GM23338 (cell line): ENCODE measurements at regions not wholly inside any gene's neighbourhood (a gene's known extent, or its start where the extent isn't known, plus 50 kb on each side); places are given as distances from the start of the nearest gene placed in this dataset.

Experiments used
- ATAC-seq: fragments of 200-7000 bp; cut with Tn5 transposase; 3 replicates; pipeline ENCODE4 v1.9.1; 2020
- DNase-seq: peaks from one replicate; pipeline ENCODE4 v3.0.0-alpha.2; 2015; ENCODE audit warnings: low spot score
- H2AFZ ChIP-seq: fragments of 200-600 bp; sonication (generic); 2 replicates; pipeline ENCODE4 v1.8.0; 2016; ENCODE audit warnings: antibody characterized with exemption, mild to moderate bottlenecking, moderate library complexity
- H3F3A ChIP-seq: fragments of 200-600 bp; sonication (generic); replicated peaks from 2 replicates; pipeline ENCODE4 v1.8.0; 2017; ENCODE audit warnings: antibody characterized with exemption, mixed run types, low read depth
- H3K27ac ChIP-seq: fragments of 200-600 bp; sonication (generic); 2 replicates; pipeline ENCODE4 v1.6.1; 2016; ENCODE audit warnings: low read depth
- H3K27me3 ChIP-seq: fragments of 200-600 bp; sonication (generic); 2 replicates; pipeline ENCODE4 v1.8.0; 2016; ENCODE audit warnings: mild to moderate bottlenecking, mixed run types, moderate library complexity; ENCODE audit not compliant: insufficient read depth
- H3K36me3 ChIP-seq: fragments of 200-600 bp; sonication (generic); 2 replicates; pipeline ENCODE4 v1.8.0; 2016; ENCODE audit warnings: mild to moderate bottlenecking; ENCODE audit not compliant: insufficient read depth
- H3K4me1 ChIP-seq: fragments of 200-600 bp; sonication (generic); 2 replicates; pipeline ENCODE4 v1.8.0; 2016; ENCODE audit warnings: mild to moderate bottlenecking, moderate library complexity; ENCODE audit not compliant: insufficient read depth
- H3K4me2 ChIP-seq: fragments of 200-600 bp; sonication (generic); 2 replicates; pipeline ENCODE4 v1.7.1; 2017; ENCODE audit warnings: mixed run types
- H3K4me3 ChIP-seq: fragments of 200-600 bp; sonication (generic); 2 replicates; pipeline ENCODE4 v1.6.1; 2016; ENCODE audit warnings: mixed run types
- H3K79me2 ChIP-seq: fragments of 200-600 bp; sonication (generic); replicated peaks from 2 replicates; pipeline ENCODE4 v1.8.0; 2017; ENCODE audit warnings: mild to moderate bottlenecking; ENCODE audit not compliant: insufficient read depth
- H3K9me2 ChIP-seq: fragments of 200-600 bp; sonication (generic); 2 replicates; pipeline ENCODE4 v1.8.0; 2017; ENCODE audit not compliant: insufficient read depth
- H4K20me1 ChIP-seq: fragments of 200-600 bp; sonication (generic); replicated peaks from 2 replicates; pipeline ENCODE4 v1.8.0; 2017; ENCODE audit warnings: mild to moderate bottlenecking; ENCODE audit not compliant: insufficient read depth
- H3K27ac Mint-ChIP-seq: 2 replicates; pipeline ENCODE4 v1.8.0; 2020; ENCODE audit warnings: inconsistent platforms, mild to moderate bottlenecking, moderate library complexity, mixed read lengths
- H3K27me3 Mint-ChIP-seq: 3 replicates; pipeline ENCODE4 v1.8.0; 2022; ENCODE audit warnings: low read depth, mild to moderate bottlenecking, moderate library complexity, mixed read lengths, inconsistent platforms; ENCODE audit not compliant: insufficient read depth, poor library complexity
- H3K36me3 Mint-ChIP-seq: 3 replicates; pipeline ENCODE4 v1.8.0; 2021; ENCODE audit warnings: low read depth, mild to moderate bottlenecking, inconsistent platforms, moderate library complexity, mixed read lengths
- H3K4me1 Mint-ChIP-seq: 3 replicates; pipeline ENCODE4 v1.8.0; 2020; ENCODE audit warnings: mild to moderate bottlenecking, inconsistent platforms, mixed read lengths
- H3K4me3 Mint-ChIP-seq: 3 replicates; pipeline ENCODE4 v1.8.0; 2021; ENCODE audit warnings: moderate library complexity, mild to moderate bottlenecking, inconsistent platforms, mixed read lengths
- H3K9me3 Mint-ChIP-seq: 3 replicates; pipeline ENCODE4 v1.8.0; 2020; ENCODE audit warnings: moderate library complexity, mild to moderate bottlenecking, inconsistent platforms, mixed read lengths
- CREB1 ChIP-seq: fragments of 250-450 bp; sonication (Bioruptor Pico); IDR thresholded peaks from 2 replicates; pipeline ENCODE4 v1.5.0; 2020; ENCODE audit warnings: low read depth, mild to moderate bottlenecking, moderate library complexity
- EZH2 ChIP-seq: fragments of 200-600 bp; sonication (generic); IDR thresholded peaks from one replicate; pipeline ENCODE4 v1.8.0; 2017; ENCODE audit warnings: antibody characterized with exemption, mild to moderate bottlenecking, low read depth; ENCODE audit not compliant: unreplicated experiment
- EZH2phosphoT487 ChIP-seq: fragments of 200-600 bp; sonication (generic); IDR thresholded peaks from one replicate; pipeline ENCODE4 v1.8.1; 2018; ENCODE audit warnings: antibody characterized with exemption; ENCODE audit not compliant: unreplicated experiment
- JUNB ChIP-seq: IDR thresholded peaks from one replicate; pipeline ENCODE4 v1.6.1; 2016; ENCODE audit warnings: antibody characterized with exemption; ENCODE audit not compliant: unreplicated experiment
- NANOG ChIP-seq: IDR thresholded peaks from 2 replicates; pipeline ENCODE4 v1.6.1; 2016; ENCODE audit warnings: antibody characterized with exemption, borderline replicate concordance
- POLR2AphosphoS5 ChIP-seq: IDR thresholded peaks from 2 replicates; pipeline ENCODE4 v1.6.1; 2016; ENCODE audit warnings: antibody characterized with exemption, low read depth
- ZNF114 ChIP-seq: fragments of 250-450 bp; sonication (Bioruptor Pico); IDR thresholded peaks from 2 replicates; pipeline ENCODE4 v1.5.0; 2020; ENCODE audit warnings: mild to moderate bottlenecking, moderate library complexity
- ZNF331 ChIP-seq: fragments of 250-450 bp; sonication (Bioruptor Pico); IDR thresholded peaks from 2 replicates; pipeline ENCODE4 v1.5.0; 2020; ENCODE audit warnings: low read depth, mild to moderate bottlenecking, moderate library complexity
- TF ChIP-seq, protein P1 (sequence below), 2 experiments: fragments of 200-600 bp in 1 of 2; sonication (generic) in 1 of 2; conservative IDR thresholded peaks; 2 replicates each; pipeline versions ENCODE4 v1.5.1 to v1.6.1; 2016 to 2017; ENCODE audit warnings: antibody characterized with exemption in 2 of 2, low read depth in 2 of 2, mild to moderate bottlenecking in 2 of 2, moderate library complexity in 1 of 2
- TF ChIP-seq, protein P2 (sequence below): fragments of 250-450 bp; sonication (Bioruptor Pico); IDR thresholded peaks from 2 replicates; pipeline ENCODE4 v1.5.0; 2020; ENCODE audit warnings: mild to moderate bottlenecking, moderate library complexity
- TF ChIP-seq, protein P3 (sequence below): IDR thresholded peaks from 2 replicates; pipeline ENCODE4 v1.6.1; 2016; ENCODE audit warnings: antibody characterized with exemption

DNA sequence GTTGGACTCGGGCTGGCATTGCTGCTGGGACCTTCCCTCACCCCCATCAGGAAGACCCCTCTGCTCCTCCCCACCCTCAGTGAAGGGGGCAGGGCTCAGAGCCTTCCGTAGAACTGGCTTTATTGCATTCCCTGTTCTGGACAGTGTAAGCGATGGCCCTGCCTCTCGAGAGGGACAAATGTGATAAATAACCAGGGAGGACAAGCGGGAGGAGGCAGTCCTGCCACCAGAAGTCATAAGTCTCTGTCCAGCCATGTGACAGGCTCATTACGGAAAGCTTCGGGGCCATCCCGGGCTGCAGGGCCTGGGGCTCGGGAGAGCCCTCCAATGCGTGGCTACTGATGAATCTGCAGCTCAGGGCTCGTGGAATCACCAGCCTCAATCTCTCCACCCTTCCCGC is 58.5 kb upstream of the MDGA1 start:
- Mint-ChIP-seq H3K27ac (no peak overlapping the region), H3K27me3 (peaks cover 79% of the 10 kb centered on the region), H3K36me3 (no peaks in the 10 kb centered on the region), H3K4me3 (no peak overlapping the region), H3K9me3 (no peaks in the 10 kb centered on the region), H3K4me1 (no peaks in the 10 kb centered on the region)
- H3K9me2 ChIP-seq = no peaks in the 10 kb centered on the region
- no peak overlapping the region for H3K4me2 ChIP-seq
- H3K36me3 ChIP-seq = no peaks in the 10 kb centered on the region
- H3F3A ChIP-seq = no peaks in the 10 kb centered on the region
- no peaks in the 10 kb centered on the region for H3K4me1 ChIP-seq
- DNase-seq (no peak), ATAC-seq (no peak)
- H3K79me2 ChIP-seq = no peaks in the 10 kb centered on the region
- H3K27ac ChIP-seq = no peak overlapping the region
- H3K27me3 ChIP-seq = peaks cover 86% of the 10 kb centered on the region
- H2AFZ ChIP-seq = no peak overlapping the region
- TF ChIP-seq, protein P1, sequence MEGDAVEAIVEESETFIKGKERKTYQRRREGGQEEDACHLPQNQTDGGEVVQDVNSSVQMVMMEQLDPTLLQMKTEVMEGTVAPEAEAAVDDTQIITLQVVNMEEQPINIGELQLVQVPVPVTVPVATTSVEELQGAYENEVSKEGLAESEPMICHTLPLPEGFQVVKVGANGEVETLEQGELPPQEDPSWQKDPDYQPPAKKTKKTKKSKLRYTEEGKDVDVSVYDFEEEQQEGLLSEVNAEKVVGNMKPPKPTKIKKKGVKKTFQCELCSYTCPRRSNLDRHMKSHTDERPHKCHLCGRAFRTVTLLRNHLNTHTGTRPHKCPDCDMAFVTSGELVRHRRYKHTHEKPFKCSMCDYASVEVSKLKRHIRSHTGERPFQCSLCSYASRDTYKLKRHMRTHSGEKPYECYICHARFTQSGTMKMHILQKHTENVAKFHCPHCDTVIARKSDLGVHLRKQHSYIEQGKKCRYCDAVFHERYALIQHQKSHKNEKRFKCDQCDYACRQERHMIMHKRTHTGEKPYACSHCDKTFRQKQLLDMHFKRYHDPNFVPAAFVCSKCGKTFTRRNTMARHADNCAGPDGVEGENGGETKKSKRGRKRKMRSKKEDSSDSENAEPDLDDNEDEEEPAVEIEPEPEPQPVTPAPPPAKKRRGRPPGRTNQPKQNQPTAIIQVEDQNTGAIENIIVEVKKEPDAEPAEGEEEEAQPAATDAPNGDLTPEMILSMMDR (conservative IDR thresholded peaks at IDR 0.05; ENCODE audit: low read depth in 2 of 2) = no peak
- TF ChIP-seq ZNF331 = no peak
- TF ChIP-seq JUNB = no peak
- no peak for TF ChIP-seq NANOG
- TF ChIP-seq EZH2 = no peak
- H3K4me3 ChIP-seq = no peak overlapping the region
- H4K20me1 ChIP-seq = no peaks in the 10 kb centered on the region; the same call in 1 of the 2 replicates

DNA sequence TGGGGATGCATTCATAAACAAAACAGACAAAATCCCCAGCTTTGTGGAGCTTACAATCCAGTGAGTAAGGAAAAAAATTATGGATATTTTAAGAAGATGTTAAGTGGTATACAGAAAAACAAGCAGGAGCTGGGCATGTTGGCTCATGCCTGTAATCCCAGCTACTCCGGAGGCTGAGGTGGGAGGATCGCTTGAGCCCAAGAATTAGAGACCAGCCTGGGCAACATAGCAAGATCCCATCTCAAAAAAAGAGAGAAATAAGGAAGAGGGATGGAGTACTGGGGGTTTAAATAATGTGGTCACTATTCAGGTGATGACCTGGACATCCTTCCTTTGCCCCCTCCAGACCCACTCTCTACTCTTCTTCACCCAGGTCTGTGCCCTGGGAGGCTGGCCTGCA is 55.0 kb upstream of the MDGA1 start:
- no peak overlapping the region for H3K27ac Mint-ChIP-seq
- H3K4me1 Mint-ChIP-seq = peaks cover 14% of the 10 kb centered on the region
- H3K36me3 ChIP-seq = no peaks in the 10 kb centered on the region
- no peak for DNase-seq
- peaks cover 66% of the 10 kb centered on the region for H3K27me3 Mint-ChIP-seq
- no peaks in the 10 kb centered on the region; the same call in 2 of the 3 replicates for H3K9me3 Mint-ChIP-seq
- H3K27me3 ChIP-seq = peaks cover 55% of the 10 kb centered on the region
- ATAC-seq = no peak
- H3K4me1 ChIP-seq = peaks cover 7% of the 10 kb centered on the region; the same call in 1 of the 2 replicates
- H3K79me2 ChIP-seq = no peaks in the 10 kb centered on the region
- H2AFZ ChIP-seq = no peak overlapping the region
- H3K4me3 Mint-ChIP-seq = no peak overlapping the region
- H3F3A ChIP-seq = no peaks in the 10 kb centered on the region
- no peaks in the 10 kb centered on the region for H3K36me3 Mint-ChIP-seq
- H3K9me2 ChIP-seq = no peaks in the 10 kb centered on the region
- H3K4me2 ChIP-seq = no peak overlapping the region
- H4K20me1 ChIP-seq = no peaks in the 10 kb centered on the region; the same call in 1 of the 2 replicates
- no peak overlapping the region for H3K27ac ChIP-seq
- H3K4me3 ChIP-seq = no peak overlapping the region
- TF ChIP-seq, protein P2, sequence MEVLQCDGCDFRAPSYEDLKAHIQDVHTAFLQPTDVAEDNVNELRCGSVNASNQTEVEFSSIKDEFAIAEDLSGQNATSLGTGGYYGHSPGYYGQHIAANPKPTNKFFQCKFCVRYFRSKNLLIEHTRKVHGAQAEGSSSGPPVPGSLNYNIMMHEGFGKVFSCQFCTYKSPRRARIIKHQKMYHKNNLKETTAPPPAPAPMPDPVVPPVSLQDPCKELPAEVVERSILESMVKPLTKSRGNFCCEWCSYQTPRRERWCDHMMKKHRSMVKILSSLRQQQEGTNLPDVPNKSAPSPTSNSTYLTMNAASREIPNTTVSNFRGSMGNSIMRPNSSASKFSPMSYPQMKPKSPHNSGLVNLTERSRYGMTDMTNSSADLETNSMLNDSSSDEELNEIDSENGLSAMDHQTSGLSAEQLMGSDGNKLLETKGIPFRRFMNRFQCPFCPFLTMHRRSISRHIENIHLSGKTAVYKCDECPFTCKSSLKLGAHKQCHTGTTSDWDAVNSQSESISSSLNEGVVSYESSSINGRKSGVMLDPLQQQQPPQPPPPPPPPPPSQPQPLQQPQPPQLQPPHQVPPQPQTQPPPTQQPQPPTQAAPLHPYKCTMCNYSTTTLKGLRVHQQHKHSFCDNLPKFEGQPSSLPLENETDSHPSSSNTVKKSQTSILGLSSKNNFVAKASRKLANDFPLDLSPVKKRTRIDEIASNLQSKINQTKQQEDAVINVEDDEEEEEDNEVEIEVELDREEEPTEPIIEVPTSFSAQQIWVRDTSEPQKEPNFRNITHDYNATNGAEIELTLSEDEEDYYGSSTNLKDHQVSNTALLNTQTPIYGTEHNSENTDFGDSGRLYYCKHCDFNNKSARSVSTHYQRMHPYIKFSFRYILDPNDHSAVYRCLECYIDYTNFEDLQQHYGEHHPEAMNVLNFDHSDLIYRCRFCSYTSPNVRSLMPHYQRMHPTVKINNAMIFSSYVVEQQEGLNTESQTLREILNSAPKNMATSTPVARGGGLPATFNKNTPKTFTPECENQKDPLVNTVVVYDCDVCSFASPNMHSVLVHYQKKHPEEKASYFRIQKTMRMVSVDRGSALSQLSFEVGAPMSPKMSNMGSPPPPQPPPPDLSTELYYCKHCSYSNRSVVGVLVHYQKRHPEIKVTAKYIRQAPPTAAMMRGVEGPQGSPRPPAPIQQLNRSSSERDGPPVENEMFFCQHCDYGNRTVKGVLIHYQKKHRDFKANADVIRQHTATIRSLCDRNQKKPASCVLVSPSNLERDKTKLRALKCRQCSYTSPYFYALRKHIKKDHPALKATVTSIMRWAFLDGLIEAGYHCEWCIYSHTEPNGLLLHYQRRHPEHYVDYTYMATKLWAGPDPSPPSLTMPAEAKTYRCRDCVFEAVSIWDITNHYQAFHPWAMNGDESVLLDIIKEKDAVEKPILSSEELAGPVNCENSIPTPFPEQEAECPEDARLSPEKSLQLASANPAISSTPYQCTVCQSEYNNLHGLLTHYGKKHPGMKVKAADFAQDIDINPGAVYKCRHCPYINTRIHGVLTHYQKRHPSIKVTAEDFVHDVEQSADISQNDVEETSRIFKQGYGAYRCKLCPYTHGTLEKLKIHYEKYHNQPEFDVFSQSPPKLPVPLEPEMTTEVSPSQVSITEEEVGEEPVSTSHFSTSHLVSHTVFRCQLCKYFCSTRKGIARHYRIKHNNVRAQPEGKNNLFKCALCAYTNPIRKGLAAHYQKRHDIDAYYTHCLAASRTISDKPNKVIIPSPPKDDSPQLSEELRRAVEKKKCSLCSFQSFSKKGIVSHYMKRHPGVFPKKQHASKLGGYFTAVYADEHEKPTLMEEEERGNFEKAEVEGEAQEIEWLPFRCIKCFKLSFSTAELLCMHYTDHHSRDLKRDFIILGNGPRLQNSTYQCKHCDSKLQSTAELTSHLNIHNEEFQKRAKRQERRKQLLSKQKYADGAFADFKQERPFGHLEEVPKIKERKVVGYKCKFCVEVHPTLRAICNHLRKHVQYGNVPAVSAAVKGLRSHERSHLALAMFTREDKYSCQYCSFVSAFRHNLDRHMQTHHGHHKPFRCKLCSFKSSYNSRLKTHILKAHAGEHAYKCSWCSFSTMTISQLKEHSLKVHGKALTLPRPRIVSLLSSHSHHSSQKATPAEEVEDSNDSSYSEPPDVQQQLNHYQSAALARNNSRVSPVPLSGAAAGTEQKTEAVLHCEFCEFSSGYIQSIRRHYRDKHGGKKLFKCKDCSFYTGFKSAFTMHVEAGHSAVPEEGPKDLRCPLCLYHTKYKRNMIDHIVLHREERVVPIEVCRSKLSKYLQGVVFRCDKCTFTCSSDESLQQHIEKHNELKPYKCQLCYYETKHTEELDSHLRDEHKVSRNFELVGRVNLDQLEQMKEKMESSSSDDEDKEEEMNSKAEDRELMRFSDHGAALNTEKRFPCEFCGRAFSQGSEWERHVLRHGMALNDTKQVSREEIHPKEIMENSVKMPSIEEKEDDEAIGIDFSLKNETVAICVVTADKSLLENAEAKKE (CRISPR knock-in tag) = no peak
- TF ChIP-seq POLR2AphosphoS5 (no peak), CREB1 (CRISPR knock-in tag) (no peak), ZNF114 (CRISPR knock-in tag) (no peak), EZH2phosphoT487 (no peak)
- TF ChIP-seq, protein P3, sequence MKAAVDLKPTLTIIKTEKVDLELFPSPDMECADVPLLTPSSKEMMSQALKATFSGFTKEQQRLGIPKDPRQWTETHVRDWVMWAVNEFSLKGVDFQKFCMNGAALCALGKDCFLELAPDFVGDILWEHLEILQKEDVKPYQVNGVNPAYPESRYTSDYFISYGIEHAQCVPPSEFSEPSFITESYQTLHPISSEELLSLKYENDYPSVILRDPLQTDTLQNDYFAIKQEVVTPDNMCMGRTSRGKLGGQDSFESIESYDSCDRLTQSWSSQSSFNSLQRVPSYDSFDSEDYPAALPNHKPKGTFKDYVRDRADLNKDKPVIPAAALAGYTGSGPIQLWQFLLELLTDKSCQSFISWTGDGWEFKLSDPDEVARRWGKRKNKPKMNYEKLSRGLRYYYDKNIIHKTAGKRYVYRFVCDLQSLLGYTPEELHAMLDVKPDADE = no peak
